ENCODE measurements at regions not wholly inside any gene's neighbourhood (a gene's known extent, or its start where the extent isn't known, plus 50 kb on each side); places are given as distances from the start of the nearest gene placed in this dataset.

DNA sequence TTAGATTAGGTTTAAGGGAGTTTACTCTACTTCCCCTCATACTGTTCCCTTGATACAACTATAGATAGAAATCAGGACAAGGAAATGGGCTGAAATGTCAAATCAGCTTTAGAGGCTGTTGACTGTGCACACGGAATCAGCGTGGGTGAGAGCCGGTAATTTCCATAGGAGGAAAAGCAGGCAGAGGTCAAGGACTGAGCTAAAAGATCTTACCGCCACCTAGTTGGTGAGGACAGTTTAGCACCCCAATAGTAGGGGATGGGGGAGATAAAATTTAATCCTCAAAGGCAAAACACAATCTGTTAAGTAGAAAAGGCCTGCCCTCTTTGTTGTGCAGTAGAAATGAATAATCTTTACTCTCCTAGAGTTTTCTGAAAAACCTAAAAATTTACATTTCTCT is 1154.5 kb upstream of the CHAC2 start:
- Histone ChIP-seq H3K27ac (ENCODE audit: low read length) (no peak overlapping the region), H3F3A (ENCODE audit: insufficient read depth, low read length) (no peaks in the 10 kb centered on the region), H3K79me2 (ENCODE audit: low read length) (no peaks in the 10 kb centered on the region), H2AFZ (ENCODE audit: low read length) (no peak overlapping the region), H3K4me1 (ENCODE audit: low read length) (no peaks in the 10 kb centered on the region), H3K9me2 (replicated peaks; ENCODE audit: insufficient read depth, low read length) (no peaks in the 10 kb centered on the region), H3K4me3 (ENCODE audit: low read length) (no peak overlapping the region), H3K4me2 (ENCODE audit: low read depth, low read length) (no peak overlapping the region), H3K9me3 (replicated peaks; ENCODE audit: insufficient read depth, low read length) (no peaks in the 10 kb centered on the region), H3K27me3 (replicated peaks; ENCODE audit: insufficient read depth, low read length) (no peaks in the 10 kb centered on the region), H4K20me1 (ENCODE audit: insufficient read depth, low read length) (no peaks in the 10 kb centered on the region), H3K36me3 (replicated peaks; ENCODE audit: insufficient read depth, low read length) (no peaks in the 10 kb centered on the region), H3K9ac (ENCODE audit: low read length) (no peak overlapping the region)
- DNase-seq = no peak
- TF ChIP-seq, protein P1, sequence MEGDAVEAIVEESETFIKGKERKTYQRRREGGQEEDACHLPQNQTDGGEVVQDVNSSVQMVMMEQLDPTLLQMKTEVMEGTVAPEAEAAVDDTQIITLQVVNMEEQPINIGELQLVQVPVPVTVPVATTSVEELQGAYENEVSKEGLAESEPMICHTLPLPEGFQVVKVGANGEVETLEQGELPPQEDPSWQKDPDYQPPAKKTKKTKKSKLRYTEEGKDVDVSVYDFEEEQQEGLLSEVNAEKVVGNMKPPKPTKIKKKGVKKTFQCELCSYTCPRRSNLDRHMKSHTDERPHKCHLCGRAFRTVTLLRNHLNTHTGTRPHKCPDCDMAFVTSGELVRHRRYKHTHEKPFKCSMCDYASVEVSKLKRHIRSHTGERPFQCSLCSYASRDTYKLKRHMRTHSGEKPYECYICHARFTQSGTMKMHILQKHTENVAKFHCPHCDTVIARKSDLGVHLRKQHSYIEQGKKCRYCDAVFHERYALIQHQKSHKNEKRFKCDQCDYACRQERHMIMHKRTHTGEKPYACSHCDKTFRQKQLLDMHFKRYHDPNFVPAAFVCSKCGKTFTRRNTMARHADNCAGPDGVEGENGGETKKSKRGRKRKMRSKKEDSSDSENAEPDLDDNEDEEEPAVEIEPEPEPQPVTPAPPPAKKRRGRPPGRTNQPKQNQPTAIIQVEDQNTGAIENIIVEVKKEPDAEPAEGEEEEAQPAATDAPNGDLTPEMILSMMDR (IDR thresholded peaks at IDR 0.05; ENCODE audit: low read length) = no peak
- TF ChIP-seq EZH2 (optimal IDR thresholded peaks at IDR 0.05; ENCODE audit: low read depth, low read length) (no peak), EZH2phosphoT487 (IDR thresholded peaks at IDR 0.05; ENCODE audit: low read length) (no peak)

DNA sequence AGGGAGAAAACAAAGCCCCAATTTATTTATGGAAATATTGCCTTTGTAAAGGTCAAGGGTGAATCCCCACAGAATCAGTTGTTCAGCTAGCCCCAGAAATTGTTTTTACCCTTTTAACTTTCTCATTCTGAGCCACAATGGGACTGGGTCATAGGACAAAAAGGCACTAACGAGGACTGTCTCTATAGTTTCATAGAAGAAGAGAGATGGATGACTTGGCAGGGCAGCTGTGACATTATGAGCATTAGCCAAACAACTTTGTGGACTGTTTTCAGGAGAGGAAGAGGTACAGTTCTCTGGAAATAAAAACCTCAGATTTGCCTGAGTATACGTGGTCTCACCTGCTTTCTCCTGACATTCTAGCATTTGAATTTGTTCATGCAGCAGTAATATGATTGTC is 1155.8 kb upstream of the CHAC2 start:
- H3K4me3 ChIP-seq (ENCODE audit: low read length) = no peak overlapping the region
- TF ChIP-seq, protein P1 (IDR thresholded peaks at IDR 0.05; ENCODE audit: low read length) = no peak
- no peak for TF ChIP-seq EZH2phosphoT487 (IDR thresholded peaks at IDR 0.05; ENCODE audit: low read length)
- no peak for TF ChIP-seq EZH2 (optimal IDR thresholded peaks at IDR 0.05; ENCODE audit: low read depth, low read length)
- no peak overlapping the region for H3K27ac ChIP-seq (ENCODE audit: low read length)
- no peak for DNase-seq
- H3K36me3 ChIP-seq (replicated peaks; ENCODE audit: insufficient read depth, low read length) = no peaks in the 10 kb centered on the region
- no peaks in the 10 kb centered on the region for H3F3A ChIP-seq (ENCODE audit: insufficient read depth, low read length)
- H3K4me1 ChIP-seq (ENCODE audit: low read length) = no peaks in the 10 kb centered on the region
- no peak overlapping the region for H3K4me2 ChIP-seq (ENCODE audit: low read depth, low read length)
- no peak overlapping the region for H3K9ac ChIP-seq (ENCODE audit: low read length)
- no peaks in the 10 kb centered on the region for H3K27me3 ChIP-seq (replicated peaks; ENCODE audit: insufficient read depth, low read length)
- H3K9me3 ChIP-seq (replicated peaks; ENCODE audit: insufficient read depth, low read length) = no peaks in the 10 kb centered on the region
- no peaks in the 10 kb centered on the region for H3K79me2 ChIP-seq (ENCODE audit: low read length)
- no peaks in the 10 kb centered on the region for H4K20me1 ChIP-seq (ENCODE audit: insufficient read depth, low read length)
- no peaks in the 10 kb centered on the region for H3K9me2 ChIP-seq (replicated peaks; ENCODE audit: insufficient read depth, low read length)
- H2AFZ ChIP-seq (ENCODE audit: low read length) = no peak overlapping the region

DNA sequence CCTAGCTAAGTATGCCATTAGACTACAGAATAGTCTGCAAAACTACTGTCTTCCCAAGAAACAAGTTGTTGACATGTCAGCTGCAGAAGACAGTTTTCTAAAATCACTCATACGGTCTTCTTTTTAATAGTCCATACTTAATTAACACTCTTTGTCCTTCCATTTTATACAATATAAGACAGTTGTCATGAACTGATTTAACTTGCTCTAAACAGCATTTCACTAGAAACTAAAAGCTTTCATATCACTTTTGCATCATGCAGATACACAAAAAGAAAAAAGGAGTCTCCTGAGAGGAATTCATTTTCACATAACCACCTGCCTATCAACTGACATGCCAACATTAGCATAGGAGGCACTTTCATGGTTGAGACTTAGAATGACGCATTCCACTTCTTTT is 1159.6 kb upstream of the CHAC2 start:
- H3K9me3 ChIP-seq (replicated peaks; ENCODE audit: insufficient read depth, low read length) = no peaks in the 10 kb centered on the region
- H3K36me3 ChIP-seq (replicated peaks; ENCODE audit: insufficient read depth, low read length) = no peaks in the 10 kb centered on the region
- no peaks in the 10 kb centered on the region for H3K27me3 ChIP-seq (replicated peaks; ENCODE audit: insufficient read depth, low read length)
- H3K4me3 ChIP-seq (ENCODE audit: low read length) = no peak overlapping the region
- no peak overlapping the region for H3K9ac ChIP-seq (ENCODE audit: low read length)
- no peaks in the 10 kb centered on the region for H3K9me2 ChIP-seq (replicated peaks; ENCODE audit: insufficient read depth, low read length)
- no peaks in the 10 kb centered on the region for H3K4me1 ChIP-seq (ENCODE audit: low read length)
- no peaks in the 10 kb centered on the region for H4K20me1 ChIP-seq (ENCODE audit: insufficient read depth, low read length)
- no peak overlapping the region for H3K27ac ChIP-seq (ENCODE audit: low read length)
- no peaks in the 10 kb centered on the region for H3K79me2 ChIP-seq (ENCODE audit: low read length)
- TF ChIP-seq, protein P1 (IDR thresholded peaks at IDR 0.05; ENCODE audit: low read length) = no peak
- TF ChIP-seq EZH2phosphoT487 (IDR thresholded peaks at IDR 0.05; ENCODE audit: low read length) = no peak
- TF ChIP-seq EZH2 (optimal IDR thresholded peaks at IDR 0.05; ENCODE audit: low read depth, low read length) = no peak
- DNase-seq = no peak
- H2AFZ ChIP-seq (ENCODE audit: low read length) = no peak overlapping the region
- no peaks in the 10 kb centered on the region for H3F3A ChIP-seq (ENCODE audit: insufficient read depth, low read length)
- H3K4me2 ChIP-seq (ENCODE audit: low read depth, low read length) = no peak overlapping the region
